ENCODE measurements at regions not wholly inside any gene's neighbourhood (a gene's known extent, or its start where the extent isn't known, plus 50 kb on each side); places are given as distances from the start of the nearest gene placed in this dataset.

DNA sequence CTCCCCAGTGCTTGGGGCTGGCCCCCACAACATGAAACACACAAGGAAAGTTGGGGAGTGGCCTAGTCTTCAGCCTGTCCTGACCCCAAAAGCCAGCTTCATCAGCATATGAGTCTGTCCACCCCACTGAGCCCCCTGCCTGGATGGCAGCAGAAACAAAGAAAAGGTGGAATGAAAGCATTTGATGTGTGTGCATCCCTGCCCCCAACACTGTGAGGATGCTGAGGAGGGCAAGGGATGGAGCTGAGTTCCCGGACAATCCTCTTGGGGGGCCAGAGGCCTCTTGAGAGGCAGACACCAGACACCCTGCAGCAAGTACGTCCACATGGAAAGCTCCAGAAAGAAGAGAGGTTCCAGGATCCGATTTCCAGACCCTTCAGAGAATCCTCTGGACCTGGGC lies 113.5 kb upstream of the PPP1R26 start:
- TF ChIP-seq, protein P1, sequence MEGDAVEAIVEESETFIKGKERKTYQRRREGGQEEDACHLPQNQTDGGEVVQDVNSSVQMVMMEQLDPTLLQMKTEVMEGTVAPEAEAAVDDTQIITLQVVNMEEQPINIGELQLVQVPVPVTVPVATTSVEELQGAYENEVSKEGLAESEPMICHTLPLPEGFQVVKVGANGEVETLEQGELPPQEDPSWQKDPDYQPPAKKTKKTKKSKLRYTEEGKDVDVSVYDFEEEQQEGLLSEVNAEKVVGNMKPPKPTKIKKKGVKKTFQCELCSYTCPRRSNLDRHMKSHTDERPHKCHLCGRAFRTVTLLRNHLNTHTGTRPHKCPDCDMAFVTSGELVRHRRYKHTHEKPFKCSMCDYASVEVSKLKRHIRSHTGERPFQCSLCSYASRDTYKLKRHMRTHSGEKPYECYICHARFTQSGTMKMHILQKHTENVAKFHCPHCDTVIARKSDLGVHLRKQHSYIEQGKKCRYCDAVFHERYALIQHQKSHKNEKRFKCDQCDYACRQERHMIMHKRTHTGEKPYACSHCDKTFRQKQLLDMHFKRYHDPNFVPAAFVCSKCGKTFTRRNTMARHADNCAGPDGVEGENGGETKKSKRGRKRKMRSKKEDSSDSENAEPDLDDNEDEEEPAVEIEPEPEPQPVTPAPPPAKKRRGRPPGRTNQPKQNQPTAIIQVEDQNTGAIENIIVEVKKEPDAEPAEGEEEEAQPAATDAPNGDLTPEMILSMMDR (IDR thresholded peaks at IDR 0.05): no peak
- TF ChIP-seq POLR2A (IDR thresholded peaks at IDR 0.05): no peak
- intact Hi-C loops (cut with DNase I): no loop called here
- H3K27me3 ChIP-seq: no peaks in the 10 kb centered on the region
- DNase-seq (no peak), ATAC-seq (no peak)
- H3K36me3 ChIP-seq: no peaks in the 10 kb centered on the region
- H3K4me3 ChIP-seq: no peak overlapping the region
- 50% methylated on average over 1 of the region's 3 CpGs for WGBS (ENCODE audit: insufficient coverage, low coverage, low lambda C conversion rate, missing lambda C conversion rate)
- H3K27ac ChIP-seq: no peak overlapping the region
- no peaks in the 10 kb centered on the region for H3K4me1 ChIP-seq
- H3K9me3 ChIP-seq: no peaks in the 10 kb centered on the region

DNA sequence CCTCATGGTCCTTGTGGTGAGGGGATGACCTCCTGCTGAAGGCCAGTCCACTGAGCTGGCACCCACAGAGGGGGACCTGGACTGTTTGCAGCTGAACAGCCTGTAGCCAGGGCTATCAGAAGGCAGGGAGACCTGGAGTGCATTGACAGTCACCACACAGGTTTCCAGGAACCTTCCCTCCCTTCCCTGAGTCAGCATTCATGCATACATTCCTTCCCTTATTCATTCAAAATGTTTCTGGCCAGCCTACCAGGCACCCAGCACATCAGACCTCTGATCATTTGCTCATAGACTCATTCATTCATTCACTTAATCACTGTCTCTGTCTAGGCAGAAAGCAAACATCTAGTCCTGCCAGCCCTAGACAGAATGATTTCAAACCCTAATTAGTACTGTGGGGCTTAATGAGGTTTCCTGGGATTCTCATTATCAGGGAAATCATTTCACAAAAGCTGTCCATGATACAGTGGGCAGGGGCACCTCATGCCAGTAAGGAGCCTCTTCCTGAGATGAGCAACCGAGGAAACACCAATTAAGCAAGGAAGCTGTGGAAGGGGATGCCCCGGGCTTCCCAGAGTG lies 110.1 kb upstream of the PPP1R26 start:
- H3K27ac ChIP-seq: no peak overlapping the region
- ATAC-seq (no peak), DNase-seq (no peak)
- no peaks in the 10 kb centered on the region for H3K9me3 ChIP-seq
- no peaks in the 10 kb centered on the region for H3K4me1 ChIP-seq
- no CpG with 5 or more reads among the region's 2 CpGs for WGBS (ENCODE audit: insufficient coverage, low coverage, low lambda C conversion rate, missing lambda C conversion rate)
- no peaks in the 10 kb centered on the region for H3K27me3 ChIP-seq
- no peak overlapping the region for H3K4me3 ChIP-seq
- no peak for TF ChIP-seq POLR2A (IDR thresholded peaks at IDR 0.05)
- TF ChIP-seq, protein P1 (IDR thresholded peaks at IDR 0.05): no peak
- intact Hi-C loops (cut with DNase I): no loop called here
- no peaks in the 10 kb centered on the region for H3K36me3 ChIP-seq

DNA sequence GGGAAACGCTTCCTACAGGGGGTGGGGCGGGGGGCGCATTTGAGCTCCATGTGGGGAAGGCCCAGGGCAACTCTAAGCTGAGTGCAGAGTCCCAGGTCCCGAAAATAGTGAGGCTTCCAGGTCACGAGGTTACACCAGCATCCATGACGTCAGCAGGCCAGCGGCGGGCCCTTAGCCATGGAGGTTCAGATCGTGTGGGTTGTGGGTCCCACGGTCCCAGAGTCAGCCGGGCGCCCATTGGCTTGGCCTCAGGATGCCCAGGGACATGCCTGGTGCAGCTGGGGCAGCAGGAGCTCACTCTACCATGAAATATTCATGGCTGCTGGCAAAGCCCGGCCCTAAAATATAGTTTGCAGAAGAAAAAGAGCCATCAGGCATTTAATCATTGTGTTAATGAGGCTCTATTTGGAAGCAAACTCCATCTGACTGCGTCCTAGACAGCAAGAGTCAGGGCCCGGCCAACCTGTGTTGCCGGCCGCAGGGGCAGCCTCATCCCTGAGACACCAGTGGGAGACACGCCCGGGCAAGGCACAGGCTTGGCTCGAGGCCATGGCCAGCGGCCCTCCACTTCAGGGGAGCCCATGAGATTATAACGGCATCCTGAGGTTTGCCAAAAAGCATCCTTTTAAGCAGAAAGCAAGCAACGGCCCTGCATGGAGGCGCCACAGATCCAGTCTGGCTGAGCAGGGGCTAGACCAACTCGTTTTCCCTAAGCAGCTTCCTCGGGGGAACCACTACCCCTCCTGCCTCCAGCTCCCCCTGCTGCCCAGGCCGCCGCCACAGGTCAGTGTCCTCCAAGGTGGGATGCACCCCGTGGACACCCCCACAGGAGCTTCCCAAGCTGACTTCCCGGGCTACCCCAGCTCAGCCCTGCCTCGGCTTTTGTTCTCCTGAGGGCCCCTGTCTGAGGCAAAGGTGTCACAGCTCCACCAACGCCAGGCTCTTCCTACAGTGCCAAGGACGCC lies 108.9 kb upstream of the PPP1R26 start:
- intact Hi-C loops (cut with DNase I): no loop called here
- no peaks in the 10 kb centered on the region for H3K27me3 ChIP-seq
- ATAC-seq: no peak
- TF ChIP-seq POLR2A (IDR thresholded peaks at IDR 0.05): no peak
- TF ChIP-seq, protein P1 (IDR thresholded peaks at IDR 0.05): no peak
- no peaks in the 10 kb centered on the region for H3K9me3 ChIP-seq
- 82% methylated on average over 8 of the region's 33 CpGs for WGBS (ENCODE audit: insufficient coverage, low coverage, low lambda C conversion rate, missing lambda C conversion rate)
- H3K4me3 ChIP-seq: no peak overlapping the region
- H3K36me3 ChIP-seq: no peaks in the 10 kb centered on the region
- H3K4me1 ChIP-seq: no peaks in the 10 kb centered on the region
- DNase-seq: no peak
- H3K27ac ChIP-seq: no peak overlapping the region

DNA sequence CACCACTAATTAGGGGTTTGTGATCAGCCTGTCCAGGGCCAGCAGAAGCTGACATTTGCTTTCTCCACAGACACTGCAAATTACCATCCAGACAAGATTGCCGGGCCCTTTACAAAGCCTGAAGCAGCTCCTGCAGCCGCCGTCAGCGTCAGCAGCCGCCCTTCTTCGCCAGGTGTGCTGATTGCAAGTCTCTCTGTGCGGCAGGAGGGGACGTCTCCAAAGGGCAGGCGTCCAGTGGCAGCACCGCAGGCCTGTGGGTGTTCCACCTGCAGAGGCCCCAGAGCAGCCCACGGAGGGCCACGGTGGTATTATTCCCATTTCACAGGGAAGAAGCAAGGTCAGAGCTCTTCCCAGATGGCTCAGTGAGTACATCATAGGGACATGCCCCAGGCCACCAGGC lies 108.0 kb upstream of the PPP1R26 start:
- ATAC-seq: no peak
- H3K9me3 ChIP-seq: no peaks in the 10 kb centered on the region
- no peak overlapping the region for H3K4me3 ChIP-seq
- no peak overlapping the region for H3K27ac ChIP-seq
- no peak for TF ChIP-seq POLR2A (IDR thresholded peaks at IDR 0.05)
- TF ChIP-seq, protein P1 (IDR thresholded peaks at IDR 0.05): no peak
- no peaks in the 10 kb centered on the region for H3K27me3 ChIP-seq
- intact Hi-C loops (cut with DNase I): no loop called here
- H3K4me1 ChIP-seq: no peaks in the 10 kb centered on the region
- no peak for DNase-seq
- 45% methylated on average over 2 of the region's 12 CpGs for WGBS (ENCODE audit: insufficient coverage, low coverage, low lambda C conversion rate, missing lambda C conversion rate)
- H3K36me3 ChIP-seq: no peaks in the 10 kb centered on the region

Measured in right lobe of liver (tissue), 6 donors.